GM18868 (cell line): ENCODE measurements at regions not wholly inside any gene's neighbourhood (a gene's known extent, or its start where the extent isn't known, plus 50 kb on each side); places are given as distances from the start of the nearest gene placed in this dataset.
A peak's percentile ranks its signal among the peaks of the same experiment; 100 is the strongest.

ENCODE experiments used
- ATAC-seq: cut with Tn5 transposase; IDR thresholded peaks from one replicate; pipeline ENCODE4 v1.9.1; 2021; ENCODE audit warnings: mild to moderate bottlenecking, moderate library complexity; ENCODE audit not compliant: unreplicated experiment

- ATAC-seq, result peak; percentile 94
Measured at GRCh38 chr11:130636722-130637464, 188.4 kb downstream of the ADAMTS15 start.

GRCh38 chr11:130637566-130637965, 189.1 kb downstream of the ADAMTS15 start:
- ATAC-seq, result no peak

GRCh38 chr11:130638033-130638432, 189.6 kb downstream of the ADAMTS15 start:
- no peak for ATAC-seq

- ATAC-seq, result no peak
Measured at GRCh38 chr11:130638624-130639023, 190.2 kb downstream of the ADAMTS15 start.

- ATAC-seq, result no peak
Measured at GRCh38 chr11:130639369-130639768, 190.9 kb downstream of the ADAMTS15 start.

GRCh38 chr11:130640526-130640925, 192.1 kb downstream of the ADAMTS15 start:
- no peak for ATAC-seq

GRCh38 chr11:130641876-130642275, 193.4 kb downstream of the ADAMTS15 start:
- no peak for ATAC-seq

- ATAC-seq, result no peak
Measured at GRCh38 chr11:130642994-130643393, 194.5 kb downstream of the ADAMTS15 start.

GRCh38 chr11:130644187-130644586, 195.7 kb downstream of the ADAMTS15 start:
- no peak for ATAC-seq

- no peak for ATAC-seq
Measured at GRCh38 chr11:130645164-130645842, 196.9 kb downstream of the ADAMTS15 start.

GRCh38 chr11:130645843-130646197, 197.4 kb downstream of the ADAMTS15 start:
- ATAC-seq, result no peak

GRCh38 chr11:130646881-130647280, 198.4 kb downstream of the ADAMTS15 start:
- no peak for ATAC-seq

- ATAC-seq, result no peak
Measured at GRCh38 chr11:130647371-130647770, 198.9 kb downstream of the ADAMTS15 start.

- no peak for ATAC-seq
Measured at GRCh38 chr11:130649801-130650200, 201.4 kb downstream of the ADAMTS15 start.

GRCh38 chr11:130650456-130651030, 202.1 kb downstream of the ADAMTS15 start:
- ATAC-seq, result no peak

- no peak for ATAC-seq
Measured at GRCh38 chr11:130651066-130651855, 202.8 kb downstream of the ADAMTS15 start.

GRCh38 chr11:130652671-130653335, 204.4 kb downstream of the ADAMTS15 start:
- no peak for ATAC-seq

GRCh38 chr11:130653838-130654636, 205.6 kb downstream of the ADAMTS15 start:
- no peak for ATAC-seq

GRCh38 chr11:130655300-130655699, 206.9 kb downstream of the ADAMTS15 start:
- ATAC-seq, result no peak

- ATAC-seq, result no peak
Measured at GRCh38 chr11:130666781-130667251, 218.4 kb downstream of the ADAMTS15 start.
